RWPE2 (cell line): ENCODE measurements at regions not wholly inside any gene's neighbourhood (a gene's known extent, or its start where the extent isn't known, plus 50 kb on each side); places are given as distances from the start of the nearest gene placed in this dataset.
"Not testable (repeated sequence)": the region's sequence is repeated elsewhere in the genome, so short reads cannot be mapped to it uniquely, and the experiment has no call there.

ENCODE experiments used
- ATAC-seq: fragments of 200-7000 bp; cut with Tn5 transposase; 3 replicates; pipeline ENCODE4 v1.9.1; 2021; ENCODE audit warnings: low read depth
- DNase-seq: peaks from one replicate; pipeline ENCODE4 v3.0.0-alpha.2; 2020; ENCODE audit warnings: low spot score
- H3K27ac ChIP-seq: fragments of 450-650 bp; 2 replicates; pipeline ENCODE4 v1.5.1; 2017; ENCODE audit warnings: mild to moderate bottlenecking; ENCODE audit not compliant: poor library complexity, severe bottlenecking
- H3K27me3 ChIP-seq: fragments of 250-450 bp; sonication (Bioruptor Pico); 2 replicates; pipeline ENCODE4 v1.5.1; 2021; ENCODE audit warnings: mild to moderate bottlenecking, moderate library complexity; ENCODE audit not compliant: insufficient read depth, poor library complexity, severe bottlenecking
- H3K36me3 ChIP-seq: fragments of 250-450 bp; sonication (Bioruptor Pico); 2 replicates; pipeline ENCODE4 v1.5.1; 2020; ENCODE audit warnings: low read depth, mild to moderate bottlenecking, moderate library complexity
- H3K4me1 ChIP-seq: fragments of 250-450 bp; sonication (Bioruptor Pico); 2 replicates; pipeline ENCODE4 v1.5.1; 2021; ENCODE audit warnings: mild to moderate bottlenecking, moderate library complexity; ENCODE audit not compliant: insufficient read depth, poor library complexity, severe bottlenecking
- H3K4me3 ChIP-seq: fragments of 250-450 bp; sonication (Bioruptor Pico); 2 replicates; pipeline ENCODE4 v1.5.1; 2021; ENCODE audit warnings: mild to moderate bottlenecking, moderate library complexity; ENCODE audit not compliant: severe bottlenecking
- H3K9me3 ChIP-seq: fragments of 250-450 bp; sonication (Bioruptor Pico); 2 replicates; pipeline ENCODE4 v1.5.1; 2021; ENCODE audit warnings: mild to moderate bottlenecking, moderate library complexity; ENCODE audit not compliant: severe bottlenecking
- TF ChIP-seq, protein P1 (sequence below): fragments of 450-650 bp; IDR thresholded peaks from one replicate; pipeline ENCODE4 v1.5.1; 2017; ENCODE audit warnings: mild to moderate bottlenecking, moderate library complexity; ENCODE audit not compliant: poor library complexity, severe bottlenecking

DNA sequence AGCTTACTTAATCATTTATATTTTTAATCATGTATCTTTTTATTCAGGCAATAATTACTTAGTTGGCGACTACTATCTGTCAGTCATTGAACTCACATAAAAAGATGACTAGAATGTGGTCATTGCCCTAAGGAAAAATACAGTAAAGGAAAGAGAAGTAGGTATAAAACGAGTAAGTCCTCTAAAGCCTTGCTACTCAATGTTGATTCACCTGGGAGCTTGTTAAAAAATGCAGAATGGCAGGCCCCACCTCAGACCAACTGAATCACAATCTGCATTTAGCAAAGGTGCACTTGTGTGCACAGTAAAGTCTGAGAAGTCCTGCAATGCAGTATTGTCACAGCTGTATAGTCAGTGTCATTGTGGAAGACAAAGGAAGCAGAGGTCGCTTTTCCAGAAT, 592.4 kb downstream of the CSNK1G3 start:
- DNase-seq: no peak
- Histone ChIP-seq H3K36me3 (no peaks in the 10 kb centered on the region), H3K4me3 (no peak overlapping the region), H3K4me1 (no peaks in the 10 kb centered on the region), H3K27ac (no peak overlapping the region), H3K27me3 (no peaks in the 10 kb centered on the region), H3K9me3 (no peaks in the 10 kb centered on the region)
- TF ChIP-seq, protein P1, sequence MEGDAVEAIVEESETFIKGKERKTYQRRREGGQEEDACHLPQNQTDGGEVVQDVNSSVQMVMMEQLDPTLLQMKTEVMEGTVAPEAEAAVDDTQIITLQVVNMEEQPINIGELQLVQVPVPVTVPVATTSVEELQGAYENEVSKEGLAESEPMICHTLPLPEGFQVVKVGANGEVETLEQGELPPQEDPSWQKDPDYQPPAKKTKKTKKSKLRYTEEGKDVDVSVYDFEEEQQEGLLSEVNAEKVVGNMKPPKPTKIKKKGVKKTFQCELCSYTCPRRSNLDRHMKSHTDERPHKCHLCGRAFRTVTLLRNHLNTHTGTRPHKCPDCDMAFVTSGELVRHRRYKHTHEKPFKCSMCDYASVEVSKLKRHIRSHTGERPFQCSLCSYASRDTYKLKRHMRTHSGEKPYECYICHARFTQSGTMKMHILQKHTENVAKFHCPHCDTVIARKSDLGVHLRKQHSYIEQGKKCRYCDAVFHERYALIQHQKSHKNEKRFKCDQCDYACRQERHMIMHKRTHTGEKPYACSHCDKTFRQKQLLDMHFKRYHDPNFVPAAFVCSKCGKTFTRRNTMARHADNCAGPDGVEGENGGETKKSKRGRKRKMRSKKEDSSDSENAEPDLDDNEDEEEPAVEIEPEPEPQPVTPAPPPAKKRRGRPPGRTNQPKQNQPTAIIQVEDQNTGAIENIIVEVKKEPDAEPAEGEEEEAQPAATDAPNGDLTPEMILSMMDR: no peak
- ATAC-seq: no peak

- H3K4me1 ChIP-seq: no peaks in the 10 kb centered on the region
- no peaks in the 10 kb centered on the region for H3K36me3 ChIP-seq
- H3K4me3 ChIP-seq: no peak overlapping the region
- no peaks in the 10 kb centered on the region for H3K27me3 ChIP-seq
- H3K27ac ChIP-seq: no peak overlapping the region
- DNase-seq (no peak), ATAC-seq (peak; percentile 61; the same call in 2 of the 3 replicates)
- TF ChIP-seq, protein P1: no peak
- H3K9me3 ChIP-seq: no peaks in the 10 kb centered on the region
These were observed 591.7 kb downstream of the CSNK1G3 start for GRCh38 chr5:124103671-124104070.

DNA sequence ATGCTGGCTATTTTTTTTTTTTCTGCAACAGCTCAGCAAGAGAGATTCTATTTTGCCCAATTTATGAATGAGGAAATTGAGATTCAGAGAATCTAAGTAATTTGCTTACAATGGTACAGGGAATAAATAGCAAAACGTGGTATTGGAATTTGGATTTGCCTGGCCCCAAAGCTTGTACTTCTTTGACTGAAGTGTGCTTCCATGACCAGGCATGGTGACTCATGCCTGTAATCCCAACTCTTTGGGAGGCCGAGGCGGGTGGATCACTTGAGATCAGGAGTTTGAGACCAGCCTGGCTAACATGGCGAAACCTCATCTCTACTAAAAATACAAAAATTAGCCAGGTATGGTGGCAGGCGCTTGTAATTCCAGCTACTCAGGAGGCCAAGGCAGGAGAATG, 591.1 kb downstream of the CSNK1G3 start:
- H3K27ac ChIP-seq, H3K27me3 ChIP-seq, DNase-seq, H3K4me1 ChIP-seq, H3K36me3 ChIP-seq, H3K9me3 ChIP-seq, H3K4me3 ChIP-seq, ATAC-seq: not testable (repeated sequence)

DNA sequence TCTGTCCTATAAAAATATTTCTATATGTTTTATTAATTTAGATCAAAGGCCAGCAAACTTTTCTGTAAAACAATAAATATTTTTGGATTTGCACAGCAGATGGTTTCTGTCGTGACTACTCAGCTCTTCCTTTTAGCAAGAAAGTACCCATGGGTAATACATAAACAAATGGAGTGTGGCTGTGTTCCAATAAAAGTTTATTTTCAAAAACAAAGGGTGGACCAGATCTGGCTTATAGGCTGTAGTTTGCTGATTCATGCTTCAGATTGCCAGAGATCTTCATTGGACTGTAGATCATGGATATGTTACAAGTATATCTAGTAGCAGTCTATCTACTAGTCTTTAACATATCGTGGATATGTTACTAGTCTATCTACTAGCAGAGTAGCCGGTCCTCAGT, 590.5 kb downstream of the CSNK1G3 start:
- Histone ChIP-seq H3K27me3 (no peaks in the 10 kb centered on the region), H3K36me3 (no peaks in the 10 kb centered on the region), H3K9me3 (no peaks in the 10 kb centered on the region), H3K4me3 (no peak overlapping the region), H3K4me1 (no peaks in the 10 kb centered on the region), H3K27ac (no peak overlapping the region)
- TF ChIP-seq, protein P1: no peak
- DNase-seq (no peak), ATAC-seq (no peak)

GRCh38 chr5:124093658-124094057, 581.7 kb downstream of the CSNK1G3 start:
- ATAC-seq (no peak), DNase-seq (no peak)

More at GRCh38 chr5:124093658-124094057, 581.7 kb downstream of the CSNK1G3 start:
- Histone ChIP-seq H3K4me3 (no peak overlapping the region), H3K36me3 (no peaks in the 10 kb centered on the region), H3K27me3 (no peaks in the 10 kb centered on the region), H3K27ac (no peak overlapping the region), H3K4me1 (peaks cover 3% of the 10 kb centered on the region), H3K9me3 (no peaks in the 10 kb centered on the region)
- TF ChIP-seq, protein P1: no peak
